ENCODE measurements at regions not wholly inside any gene's neighbourhood (a gene's known extent, or its start where the extent isn't known, plus 50 kb on each side); places are given as distances from the start of the nearest gene placed in this dataset.

DNA sequence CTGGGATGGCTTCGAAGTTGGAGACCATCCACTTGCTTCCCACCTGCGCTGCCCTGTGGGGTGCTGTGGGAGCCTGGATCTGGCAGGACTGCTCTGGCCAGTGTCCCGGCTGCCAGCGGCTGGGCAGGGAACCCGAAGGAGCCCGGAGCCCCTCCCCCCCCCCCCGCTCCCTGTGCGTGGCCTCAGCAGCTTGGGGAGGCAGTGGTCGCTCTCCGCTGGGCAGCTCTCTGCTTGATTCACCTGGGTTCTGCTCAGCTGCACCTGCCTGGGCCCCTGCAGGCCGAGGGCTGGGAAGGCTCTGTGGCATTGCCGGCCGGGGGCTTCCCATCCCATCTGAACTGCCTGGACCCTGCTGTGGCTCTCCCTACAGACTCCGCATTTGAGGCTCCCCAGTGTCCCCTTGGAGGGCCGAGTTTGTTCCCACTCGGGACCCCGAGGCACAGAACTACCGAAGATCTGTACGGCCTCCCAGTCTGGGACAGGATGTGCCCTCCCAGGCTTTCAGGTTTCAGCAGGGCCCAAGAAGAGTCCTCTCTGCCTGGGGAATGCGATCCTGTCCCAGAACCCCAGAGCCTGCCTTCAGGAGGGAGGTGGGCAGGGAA, 525.1 kb downstream of the TCERG1L start:
- H3K36me3 ChIP-seq (ENCODE audit: control insufficient read depth, insufficient read depth, low read length), result no peaks in the 10 kb centered on the region
- H3K4me1 ChIP-seq (ENCODE audit: control insufficient read depth, insufficient read depth, low read length), result no peaks in the 10 kb centered on the region
- peaks cover 4% of the 10 kb centered on the region for H3K9me3 ChIP-seq (ENCODE audit: control insufficient read depth, insufficient read depth, low read depth, low read length)
- no peak overlapping the region for H3K27ac ChIP-seq (ENCODE audit: low read depth, low read length)
- H3K9ac ChIP-seq (ENCODE audit: low read length), result no peak overlapping the region
- H3K4me3 ChIP-seq (ENCODE audit: low read depth, low read length), result no peak overlapping the region
- H3K27me3 ChIP-seq (ENCODE audit: control insufficient read depth, insufficient read depth, low read length), result no peaks in the 10 kb centered on the region

DNA sequence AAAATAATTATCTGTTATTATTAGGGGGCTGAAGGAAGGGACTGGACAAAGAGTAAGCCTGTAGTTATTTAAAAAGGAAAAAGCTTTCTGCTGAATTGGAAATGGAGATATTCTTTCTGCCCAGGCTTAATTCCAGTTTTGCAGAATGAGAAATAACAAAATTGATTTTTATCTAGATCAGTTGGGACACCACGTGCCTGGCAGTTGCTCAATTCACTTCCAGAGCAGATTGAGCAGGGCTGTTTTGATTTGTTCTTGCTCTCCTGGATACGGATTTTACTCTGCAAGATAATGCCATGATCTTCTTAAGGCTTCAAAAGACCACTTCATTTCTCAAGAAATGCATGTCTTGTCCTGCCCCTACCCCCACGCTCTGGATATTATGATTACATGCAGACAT, 524.3 kb downstream of the TCERG1L start:
- no peak overlapping the region for H3K27ac ChIP-seq (ENCODE audit: low read depth, low read length)
- no peak overlapping the region for H3K9ac ChIP-seq (ENCODE audit: low read length)
- peaks cover 12% of the 10 kb centered on the region for H3K9me3 ChIP-seq (ENCODE audit: control insufficient read depth, insufficient read depth, low read depth, low read length)
- H3K36me3 ChIP-seq (ENCODE audit: control insufficient read depth, insufficient read depth, low read length), result no peaks in the 10 kb centered on the region
- H3K27me3 ChIP-seq (ENCODE audit: control insufficient read depth, insufficient read depth, low read length), result no peaks in the 10 kb centered on the region
- H3K4me3 ChIP-seq (ENCODE audit: low read depth, low read length), result no peak overlapping the region
- no peaks in the 10 kb centered on the region for H3K4me1 ChIP-seq (ENCODE audit: control insufficient read depth, insufficient read depth, low read length)

DNA sequence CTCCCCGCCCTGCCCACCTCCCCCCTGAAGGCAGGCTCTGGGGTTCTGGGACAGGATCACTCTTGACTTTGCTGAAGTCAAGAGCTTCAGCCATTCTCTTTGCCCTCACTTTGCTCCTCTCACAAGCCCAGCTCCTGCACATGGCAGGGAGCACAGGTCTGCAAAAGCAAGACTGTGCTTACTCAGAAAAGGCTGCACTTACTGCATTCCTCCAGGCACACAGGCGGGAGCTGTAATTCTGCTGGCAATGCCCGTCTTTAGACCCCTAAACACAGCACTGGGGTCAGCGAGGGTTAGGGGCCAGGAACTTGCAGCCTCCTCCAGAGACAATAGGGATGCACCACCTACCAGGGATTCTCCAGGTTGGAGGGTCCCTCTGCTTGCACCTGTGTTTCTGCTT, 523.7 kb downstream of the TCERG1L start:
- no peak overlapping the region for H3K27ac ChIP-seq (ENCODE audit: low read depth, low read length)
- H3K9ac ChIP-seq (ENCODE audit: low read length), result no peak overlapping the region
- H3K27me3 ChIP-seq (ENCODE audit: control insufficient read depth, insufficient read depth, low read length), result no peaks in the 10 kb centered on the region
- H3K36me3 ChIP-seq (ENCODE audit: control insufficient read depth, insufficient read depth, low read length), result no peaks in the 10 kb centered on the region
- no peak overlapping the region for H3K4me3 ChIP-seq (ENCODE audit: low read depth, low read length)
- H3K4me1 ChIP-seq (ENCODE audit: control insufficient read depth, insufficient read depth, low read length), result no peaks in the 10 kb centered on the region
- peaks cover 17% of the 10 kb centered on the region for H3K9me3 ChIP-seq (ENCODE audit: control insufficient read depth, insufficient read depth, low read depth, low read length)

DNA sequence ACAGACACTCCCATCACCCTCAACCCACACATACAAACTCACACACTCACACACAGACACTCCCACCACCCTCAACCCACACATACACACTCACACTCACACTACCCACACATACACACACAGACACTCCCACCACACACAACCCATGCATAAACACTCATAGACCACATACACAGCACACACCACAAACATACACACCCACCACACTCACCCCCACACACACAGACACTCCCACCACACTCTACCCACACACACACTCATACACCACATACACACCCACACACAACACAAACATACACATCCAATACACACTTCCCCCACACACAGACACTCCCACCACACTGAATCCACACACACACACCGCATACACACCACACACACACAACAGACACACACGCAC, 521.2 kb downstream of the TCERG1L start:
- Histone ChIP-seq H3K27me3 (ENCODE audit: control insufficient read depth, insufficient read depth, low read length) (no peaks in the 10 kb centered on the region), H3K36me3 (ENCODE audit: control insufficient read depth, insufficient read depth, low read length) (no peaks in the 10 kb centered on the region), H3K9ac (ENCODE audit: low read length) (no peak overlapping the region), H3K4me1 (ENCODE audit: control insufficient read depth, insufficient read depth, low read length) (no peaks in the 10 kb centered on the region), H3K9me3 (ENCODE audit: control insufficient read depth, insufficient read depth, low read depth, low read length) (peaks cover 22% of the 10 kb centered on the region), H3K4me3 (ENCODE audit: low read depth, low read length) (no peak overlapping the region), H3K27ac (ENCODE audit: low read depth, low read length) (no peak overlapping the region)

DNA sequence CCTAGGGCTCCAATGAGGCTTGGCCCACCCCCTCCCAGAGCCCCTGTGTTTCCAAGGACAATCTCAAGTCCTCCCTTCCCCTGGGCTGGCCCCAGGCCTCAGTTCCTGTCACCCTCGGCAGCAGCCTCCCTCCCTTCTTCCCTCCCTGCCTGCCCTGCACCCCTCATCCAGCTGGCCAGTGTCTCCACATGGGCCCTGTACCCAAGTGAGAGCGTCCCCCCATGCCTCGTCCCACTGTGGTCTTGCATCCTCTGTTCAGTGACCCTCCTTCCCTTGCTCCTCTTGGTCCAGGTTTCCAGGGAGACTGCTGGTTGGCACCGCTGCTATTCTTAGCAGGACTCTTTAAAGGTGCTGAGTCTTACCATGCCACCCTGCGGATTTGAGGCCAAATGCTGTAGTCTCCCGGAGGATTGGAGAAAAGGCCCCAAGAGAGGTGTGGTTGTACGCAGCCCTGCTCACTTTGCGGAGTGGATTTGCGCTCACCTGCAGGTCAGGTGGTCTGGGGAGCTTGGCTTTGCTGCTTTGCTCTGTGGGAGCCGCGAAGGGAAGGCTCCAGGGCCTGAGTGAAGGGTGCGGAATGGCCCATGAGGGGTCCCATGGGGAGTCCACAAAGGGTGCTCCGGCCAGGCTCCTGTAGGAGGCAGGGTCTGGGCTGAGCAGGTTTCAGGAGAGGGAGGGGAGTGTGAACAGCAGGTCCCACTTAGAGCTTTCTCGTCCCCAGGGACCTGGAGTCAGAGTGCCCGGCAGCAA, 519.2 kb downstream of the TCERG1L start:
- Histone ChIP-seq H3K36me3 (ENCODE audit: control insufficient read depth, insufficient read depth, low read length) (no peaks in the 10 kb centered on the region), H3K9ac (ENCODE audit: low read length) (no peak overlapping the region), H3K27ac (ENCODE audit: low read depth, low read length) (no peak overlapping the region), H3K9me3 (ENCODE audit: control insufficient read depth, insufficient read depth, low read depth, low read length) (peaks cover 22% of the 10 kb centered on the region), H3K4me3 (ENCODE audit: low read depth, low read length) (no peak overlapping the region), H3K27me3 (ENCODE audit: control insufficient read depth, insufficient read depth, low read length) (no peaks in the 10 kb centered on the region), H3K4me1 (ENCODE audit: control insufficient read depth, insufficient read depth, low read length) (no peaks in the 10 kb centered on the region)

DNA sequence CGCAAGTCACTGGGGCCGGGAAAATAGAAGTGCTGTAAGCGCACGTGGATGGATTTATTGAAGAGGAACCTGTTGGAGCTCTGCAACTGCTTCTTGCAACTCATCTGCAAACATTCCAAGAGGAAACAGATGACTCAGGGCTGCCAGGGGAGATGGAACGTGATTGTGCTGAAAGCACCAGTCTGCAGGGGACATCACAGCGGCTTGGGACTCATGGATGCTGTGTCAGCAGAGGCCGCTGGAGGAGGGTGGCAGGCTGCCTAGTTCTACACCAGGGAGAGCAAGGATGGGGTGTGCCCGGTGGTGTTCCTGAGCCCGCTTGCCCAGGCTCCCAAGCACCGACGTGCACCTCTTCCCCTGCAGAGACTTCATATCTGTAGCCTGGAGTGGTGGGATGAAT, 515.7 kb downstream of the TCERG1L start:
- Histone ChIP-seq H3K4me1 (ENCODE audit: control insufficient read depth, insufficient read depth, low read length) (no peaks in the 10 kb centered on the region), H3K27me3 (ENCODE audit: control insufficient read depth, insufficient read depth, low read length) (no peaks in the 10 kb centered on the region), H3K36me3 (ENCODE audit: control insufficient read depth, insufficient read depth, low read length) (no peaks in the 10 kb centered on the region), H3K27ac (ENCODE audit: low read depth, low read length) (no peak overlapping the region), H3K4me3 (ENCODE audit: low read depth, low read length) (no peak overlapping the region), H3K9ac (ENCODE audit: low read length) (no peak overlapping the region), H3K9me3 (ENCODE audit: control insufficient read depth, insufficient read depth, low read depth, low read length) (peaks cover 22% of the 10 kb centered on the region)

DNA sequence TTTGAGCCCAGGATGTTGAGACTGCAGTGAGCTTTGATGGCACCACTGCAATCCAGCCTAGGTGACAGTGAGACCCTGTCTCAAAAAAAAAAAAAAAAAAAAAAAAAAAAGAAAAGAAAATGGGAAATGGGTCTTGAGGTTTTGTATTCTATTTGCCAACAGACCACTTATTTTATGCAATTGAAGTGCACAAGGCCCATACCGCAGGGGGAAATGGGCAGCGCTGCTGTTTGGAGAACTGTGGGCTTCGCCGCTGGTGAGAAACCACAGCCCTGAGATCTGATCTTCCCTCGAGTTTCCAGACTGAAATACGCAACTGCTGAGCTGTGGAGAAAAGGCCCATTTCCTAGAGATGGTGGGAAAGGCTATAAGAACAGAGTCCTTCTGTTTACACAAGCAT, 512.0 kb downstream of the TCERG1L start:
- Histone ChIP-seq H3K36me3 (ENCODE audit: control insufficient read depth, insufficient read depth, low read length) (no peaks in the 10 kb centered on the region), H3K4me1 (ENCODE audit: control insufficient read depth, insufficient read depth, low read length) (no peaks in the 10 kb centered on the region), H3K9ac (ENCODE audit: low read length) (no peak overlapping the region)

DNA sequence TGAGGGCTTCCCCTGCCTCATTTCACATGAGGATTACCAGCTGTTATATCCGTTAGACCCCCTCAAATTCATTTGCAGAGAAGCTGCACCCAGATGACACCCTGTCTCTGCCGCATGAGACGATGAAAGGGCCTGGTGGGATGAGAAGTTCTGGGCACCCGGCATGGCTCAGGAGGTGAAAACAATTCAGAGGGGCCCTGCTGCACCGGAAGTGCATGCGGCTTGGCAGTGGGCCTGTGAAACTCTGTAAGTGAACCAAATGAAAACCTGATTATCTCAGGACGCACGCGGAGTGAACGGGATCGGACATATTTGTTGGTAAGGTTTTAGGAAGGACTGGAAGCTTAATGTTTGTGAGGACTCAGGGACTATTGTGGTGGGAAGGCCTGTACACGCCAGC, 511.2 kb downstream of the TCERG1L start:
- no peaks in the 10 kb centered on the region for H3K4me1 ChIP-seq (ENCODE audit: control insufficient read depth, insufficient read depth, low read length)
- no peak overlapping the region for H3K27ac ChIP-seq (ENCODE audit: low read depth, low read length)
- no peaks in the 10 kb centered on the region for H3K27me3 ChIP-seq (ENCODE audit: control insufficient read depth, insufficient read depth, low read length)
- no peaks in the 10 kb centered on the region for H3K36me3 ChIP-seq (ENCODE audit: control insufficient read depth, insufficient read depth, low read length)
- H3K4me3 ChIP-seq (ENCODE audit: low read depth, low read length), result no peak overlapping the region
- 0 out of 2 replicates have a peak, but pooled peaks cover 2% of the 10 kb centered on the region for H3K9me3 ChIP-seq (ENCODE audit: control insufficient read depth, insufficient read depth, low read depth, low read length)
- no peak overlapping the region for H3K9ac ChIP-seq (ENCODE audit: low read length)

More for the DNA sequence above, 512.0 kb downstream of the TCERG1L start:
- Histone ChIP-seq H3K4me3 (ENCODE audit: low read depth, low read length) (no peak overlapping the region), H3K27me3 (ENCODE audit: control insufficient read depth, insufficient read depth, low read length) (no peaks in the 10 kb centered on the region), H3K9me3 (ENCODE audit: control insufficient read depth, insufficient read depth, low read depth, low read length) (no peaks in the 10 kb centered on the region), H3K27ac (ENCODE audit: low read depth, low read length) (no peak overlapping the region)

DNA sequence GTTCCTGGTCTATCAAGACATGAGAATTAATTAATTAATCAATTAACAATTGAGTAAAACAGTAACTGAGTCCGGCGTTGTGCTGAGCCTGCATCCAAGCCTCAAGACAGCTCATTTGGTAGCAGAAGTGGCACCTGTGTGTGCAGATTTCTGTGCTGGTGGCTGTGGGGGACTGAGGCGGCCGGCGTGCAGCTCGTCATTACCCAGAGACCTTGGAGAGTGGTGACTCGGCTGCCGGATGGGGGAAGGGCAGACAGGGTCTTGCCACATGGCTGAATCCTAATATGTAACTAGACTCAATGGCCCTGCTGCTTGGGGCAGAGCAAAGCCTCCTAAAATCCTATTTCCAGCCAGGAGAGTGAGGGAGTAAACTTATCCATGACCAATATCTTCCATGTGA, 510.2 kb downstream of the TCERG1L start:
- Histone ChIP-seq H3K36me3 (ENCODE audit: control insufficient read depth, insufficient read depth, low read length) (no peaks in the 10 kb centered on the region), H3K9me3 (ENCODE audit: control insufficient read depth, insufficient read depth, low read depth, low read length) (peaks cover 2% of the 10 kb centered on the region; the same call in 1 of the 2 replicates), H3K9ac (ENCODE audit: low read length) (no peak overlapping the region), H3K27me3 (ENCODE audit: control insufficient read depth, insufficient read depth, low read length) (no peaks in the 10 kb centered on the region), H3K4me1 (ENCODE audit: control insufficient read depth, insufficient read depth, low read length) (no peaks in the 10 kb centered on the region), H3K4me3 (ENCODE audit: low read depth, low read length) (no peak overlapping the region), H3K27ac (ENCODE audit: low read depth, low read length) (no peak overlapping the region)

DNA sequence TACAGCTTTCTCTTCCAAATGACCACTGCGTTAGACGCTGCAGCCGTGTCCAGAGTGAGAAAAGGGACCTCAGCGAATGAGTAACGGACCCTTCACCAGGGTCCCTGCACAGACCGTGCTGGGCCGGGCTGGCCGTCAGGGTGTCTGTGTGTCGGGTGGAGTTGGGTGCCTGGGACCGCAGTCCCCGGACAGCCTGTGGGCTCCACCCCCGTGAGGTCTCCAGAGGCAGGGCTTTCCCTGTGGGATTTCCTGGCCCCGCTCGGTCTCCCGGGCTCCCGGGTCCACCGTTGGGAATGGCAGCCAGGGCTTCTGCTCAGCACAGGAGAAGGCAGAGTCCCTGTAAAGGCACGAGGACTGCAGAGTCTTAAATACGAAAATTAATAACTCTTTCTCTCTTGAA, 509.7 kb downstream of the TCERG1L start:
- no peaks in the 10 kb centered on the region for H3K27me3 ChIP-seq (ENCODE audit: control insufficient read depth, insufficient read depth, low read length)
- H3K9ac ChIP-seq (ENCODE audit: low read length), result no peak overlapping the region
- H3K4me1 ChIP-seq (ENCODE audit: control insufficient read depth, insufficient read depth, low read length), result no peaks in the 10 kb centered on the region
- H3K36me3 ChIP-seq (ENCODE audit: control insufficient read depth, insufficient read depth, low read length), result no peaks in the 10 kb centered on the region
- H3K9me3 ChIP-seq (ENCODE audit: control insufficient read depth, insufficient read depth, low read depth, low read length), result peaks cover 4% of the 10 kb centered on the region; the same call in 1 of the 2 replicates
- no peak overlapping the region for H3K27ac ChIP-seq (ENCODE audit: low read depth, low read length)
- H3K4me3 ChIP-seq (ENCODE audit: low read depth, low read length), result no peak overlapping the region

DNA sequence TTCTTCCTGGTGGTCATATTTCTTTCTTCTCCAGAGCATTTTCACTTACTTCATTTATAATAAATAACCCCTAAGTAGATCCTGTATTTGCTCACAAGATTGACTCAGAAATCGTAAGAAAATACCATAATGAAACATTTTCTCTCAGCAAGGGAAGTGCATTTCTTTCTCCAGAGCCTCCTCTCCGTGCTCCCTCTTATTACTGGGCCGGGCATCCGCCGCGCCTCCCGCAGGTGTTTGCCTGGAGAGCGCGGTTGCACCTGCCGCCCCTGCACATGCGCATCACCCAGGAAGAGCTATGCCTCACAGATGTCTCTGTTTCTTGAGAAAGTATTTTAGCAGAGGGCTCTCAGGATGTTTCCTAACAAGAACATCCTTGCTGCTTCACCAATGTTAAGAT, 509.2 kb downstream of the TCERG1L start:
- H3K27me3 ChIP-seq (ENCODE audit: control insufficient read depth, insufficient read depth, low read length), result no peaks in the 10 kb centered on the region
- no peak overlapping the region for H3K27ac ChIP-seq (ENCODE audit: low read depth, low read length)
- no peaks in the 10 kb centered on the region for H3K4me1 ChIP-seq (ENCODE audit: control insufficient read depth, insufficient read depth, low read length)
- no peak overlapping the region for H3K4me3 ChIP-seq (ENCODE audit: low read depth, low read length)
- peaks cover 4% of the 10 kb centered on the region; the same call in 1 of the 2 replicates for H3K9me3 ChIP-seq (ENCODE audit: control insufficient read depth, insufficient read depth, low read depth, low read length)
- H3K9ac ChIP-seq (ENCODE audit: low read length), result no peak overlapping the region
- no peaks in the 10 kb centered on the region for H3K36me3 ChIP-seq (ENCODE audit: control insufficient read depth, insufficient read depth, low read length)
